SK-N-SH (cell line): ENCODE measurements at regions not wholly inside any gene's neighbourhood (a gene's known extent, or its start where the extent isn't known, plus 50 kb on each side); places are given as distances from the start of the nearest gene placed in this dataset.

Experiments used
- CTCF ChIA-PET: fragments of 300-600, 350-600 bp; formaldehyde crosslinking; extraction: SDS; loops from one replicate; lab custom pipeline; 2021; lab: Yijun Ruan, JAX
- POLR2A ChIA-PET: fragments of 350-600 bp; sonication (Branson Sonifier 250); formaldehyde crosslinking; extraction: SDS; loops from one replicate; lab custom pipeline; 2020; ENCODE audit warnings: antibody characterized with exemption, inconsistent platforms; lab: Yijun Ruan, JAX
- DNase-seq: peaks from one replicate; pipeline ENCODE4 v3.0.0; 2012
- H2AFZ ChIP-seq: fragments of 200-600 bp; sonication (generic); 2 replicates; pipeline ENCODE4 v1.8.1; 2016; ENCODE audit warnings: antibody characterized with exemption, mild to moderate bottlenecking, low read depth
- H3F3A ChIP-seq: fragments of 200-600 bp; sonication (generic); replicated peaks from 2 replicates; pipeline ENCODE3; 2016; ENCODE audit warnings: antibody characterized with exemption, mild to moderate bottlenecking; ENCODE audit not compliant: insufficient read depth
- H3K27ac ChIP-seq, 2 experiments: fragments of 200-500 bp in 1 of 2; fragments of 200-600 bp in 1 of 2; sonication (Bioruptor generic) in 1 of 2; sonication (generic), shearing (Covaris generic) in 1 of 2; 2 replicates each; pipeline versions ENCODE4 v1.5.1 to v1.6.1; 2014 to 2016; ENCODE audit warnings: low read depth in 2 of 2, inconsistent platforms in 1 of 2, low read length in 1 of 2, mild to moderate bottlenecking in 1 of 2, mixed read lengths in 1 of 2
- H3K27me3 ChIP-seq: fragments of 200-600 bp; sonication (generic), shearing (Covaris generic); 2 replicates; pipeline ENCODE4 v1.6.1; 2016; ENCODE audit warnings: mixed run types; ENCODE audit not compliant: insufficient read depth
- H3K36me3 ChIP-seq, 2 experiments: fragments of 200-500 bp in 1 of 2; fragments of 200-600 bp in 1 of 2; sonication (Bioruptor generic) in 1 of 2; sonication (generic) in 1 of 2; replicated peaks in 1 of 2; 2 replicates each; pipeline versions ENCODE3 to v1.5.1; 2014 to 2016; ENCODE audit warnings: low read length in 1 of 2, mild to moderate bottlenecking in 1 of 2; ENCODE audit not compliant: insufficient read depth in 2 of 2, control insufficient read depth in 1 of 2
- H3K4me1 ChIP-seq, 2 experiments: fragments of 200-500 bp in 1 of 2; fragments of 200-600 bp in 1 of 2; sonication (Bioruptor generic) in 1 of 2; sonication (generic), shearing (Covaris generic) in 1 of 2; 2 replicates each; pipeline versions ENCODE4 v1.5.1 to v1.6.1; 2014 to 2016; ENCODE audit warnings: low read depth in 1 of 2, low read length in 1 of 2, mixed run types in 1 of 2; ENCODE audit not compliant: insufficient read depth in 2 of 2, control insufficient read depth in 1 of 2
- H3K4me2 ChIP-seq: fragments of 200-600 bp; sonication (generic), shearing (Covaris generic); 2 replicates; pipeline ENCODE4 v1.6.1; 2017; ENCODE audit warnings: mixed run types
- H3K4me3 ChIP-seq, 2 experiments: fragments of 200-500 bp in 1 of 2; fragments of 200-600 bp in 1 of 2; sonication (Bioruptor generic) in 1 of 2; sonication (generic), shearing (Covaris generic) in 1 of 2; 2 replicates each; pipeline versions ENCODE4 v1.5.1 to v1.8.1; 2014 to 2016; ENCODE audit warnings: low read depth in 2 of 2, inconsistent platforms in 1 of 2, low read length in 1 of 2, mild to moderate bottlenecking in 1 of 2, mixed read lengths in 1 of 2, moderate library complexity in 1 of 2
- H3K79me2 ChIP-seq: fragments of 200-600 bp; sonication (generic); 2 replicates; pipeline ENCODE4 v1.8.1; 2017; ENCODE audit warnings: mild to moderate bottlenecking; ENCODE audit not compliant: insufficient read depth
- H3K9ac ChIP-seq: fragments of 200-600 bp; sonication (generic); 2 replicates; pipeline ENCODE4 v1.6.1; 2017; ENCODE audit warnings: mixed run types
- H3K9me2 ChIP-seq: fragments of 200-600 bp; sonication (generic); 2 replicates; pipeline ENCODE4 v1.6.1; 2017; ENCODE audit warnings: mixed run types
- H3K9me3 ChIP-seq: fragments of 200-600 bp; sonication (generic); 2 replicates; pipeline ENCODE4 v1.6.1; 2017; ENCODE audit warnings: mixed run types, mild to moderate bottlenecking, moderate library complexity
- H4K20me1 ChIP-seq: fragments of 200-600 bp; sonication (generic); 2 replicates; pipeline ENCODE4 v1.6.1; 2017; ENCODE audit warnings: mild to moderate bottlenecking, mixed run types; ENCODE audit not compliant: insufficient read depth
- ELF1 ChIP-seq: IDR thresholded peaks from 2 replicates; pipeline ENCODE4 v1.4.0; 2012
- EZH2phosphoT487 ChIP-seq: fragments of 200-600 bp; sonication (generic); IDR thresholded peaks from 2 replicates; pipeline ENCODE4 v1.6.1; 2017; ENCODE audit warnings: low read depth, mixed run types, mild to moderate bottlenecking, antibody characterized with exemption, moderate library complexity, borderline replicate concordance
- FOSL2 ChIP-seq: IDR thresholded peaks from 2 replicates; pipeline ENCODE4 v1.4.0; 2012; ENCODE audit warnings: low read depth, mild to moderate bottlenecking, moderate library complexity, borderline replicate concordance
- FOXJ3 ChIP-seq: sonication (generic); formaldehyde crosslinking; IDR thresholded peaks from 2 replicates; pipeline ENCODE4 v1.5.1; 2020; ENCODE audit warnings: mild to moderate bottlenecking, missing genetic modification reagents
- FOXM1 ChIP-seq: IDR thresholded peaks from 2 replicates; pipeline ENCODE4 v1.4.0; 2012; ENCODE audit warnings: low read depth, mild to moderate bottlenecking
- GABPA ChIP-seq: IDR thresholded peaks from 2 replicates; pipeline ENCODE4 v1.4.0; 2012; ENCODE audit warnings: low read depth, mild to moderate bottlenecking
- JUND ChIP-seq: IDR thresholded peaks from 2 replicates; pipeline ENCODE4 v1.4.0; 2012
- MEF2A ChIP-seq: IDR thresholded peaks from 2 replicates; pipeline ENCODE4 v1.4.0; 2012; ENCODE audit warnings: low read depth, borderline replicate concordance
- MXI1 ChIP-seq: IDR thresholded peaks from 2 replicates; pipeline ENCODE4 v1.6.1; 2012; ENCODE audit warnings: mild to moderate bottlenecking, low read depth, low read length, improper control_type of control experiment
- POLR2AphosphoS5 ChIP-seq: IDR thresholded peaks from 2 replicates; pipeline ENCODE4 v1.6.1; 2012; ENCODE audit warnings: low read depth, low read length
- RAD21 ChIP-seq: IDR thresholded peaks from 2 replicates; pipeline ENCODE4 v1.6.1; 2012; ENCODE audit warnings: mild to moderate bottlenecking, low read length
- RCOR1 ChIP-seq: fragments of 150-350 bp; IDR thresholded peaks from 2 replicates; pipeline ENCODE4 v1.6.1; 2017; ENCODE audit warnings: antibody characterized with exemption, low read length
- RXRA ChIP-seq: IDR thresholded peaks from 2 replicates; pipeline ENCODE4 v1.4.0; 2012; ENCODE audit warnings: low read depth, mild to moderate bottlenecking, borderline replicate concordance
- SIN3A ChIP-seq: IDR thresholded peaks from 2 replicates; pipeline ENCODE4 v1.6.1; 2012; ENCODE audit warnings: low read depth, mild to moderate bottlenecking, low read length, moderate library complexity, borderline replicate concordance
- YY1 ChIP-seq: IDR thresholded peaks from 2 replicates; pipeline ENCODE4 v1.4.0; 2012; ENCODE audit warnings: low read depth, mild to moderate bottlenecking
- WGBS: methylation state at CpG from one replicate; pipeline ENCODE4 v1.1.6; 2017; ENCODE audit warnings: low lambda C conversion rate; 5-methylcytosine and 5-hydroxymethylcytosine counted together
- TF ChIP-seq, protein P1 (sequence below): IDR thresholded peaks from 2 replicates; pipeline ENCODE4 v1.4.0; 2012; ENCODE audit warnings: low read depth, borderline replicate concordance
- TF ChIP-seq, protein P2 (sequence below): fragments of 150-350 bp; IDR thresholded peaks from 2 replicates; pipeline ENCODE4 v1.6.1; 2017; ENCODE audit warnings: antibody characterized with exemption, low read length, low read depth, borderline replicate concordance
- TF ChIP-seq, protein P3 (sequence below): IDR thresholded peaks from 2 replicates; pipeline ENCODE4; 2012
- TF ChIP-seq, protein P4 (sequence below): IDR thresholded peaks from 2 replicates; pipeline ENCODE4 v1.4.0; 2012; ENCODE audit warnings: low read depth
- TF ChIP-seq, protein P5 (sequence below): fragments of 150-350 bp; IDR thresholded peaks from 2 replicates; pipeline ENCODE4 v1.6.1; 2016; ENCODE audit warnings: mild to moderate bottlenecking, low read depth, low read length
- TF ChIP-seq, protein P6 (sequence below): IDR thresholded peaks from 2 replicates; pipeline ENCODE4 v1.6.1; 2012; ENCODE audit warnings: mild to moderate bottlenecking, low read depth, low read length, moderate library complexity

DNA sequence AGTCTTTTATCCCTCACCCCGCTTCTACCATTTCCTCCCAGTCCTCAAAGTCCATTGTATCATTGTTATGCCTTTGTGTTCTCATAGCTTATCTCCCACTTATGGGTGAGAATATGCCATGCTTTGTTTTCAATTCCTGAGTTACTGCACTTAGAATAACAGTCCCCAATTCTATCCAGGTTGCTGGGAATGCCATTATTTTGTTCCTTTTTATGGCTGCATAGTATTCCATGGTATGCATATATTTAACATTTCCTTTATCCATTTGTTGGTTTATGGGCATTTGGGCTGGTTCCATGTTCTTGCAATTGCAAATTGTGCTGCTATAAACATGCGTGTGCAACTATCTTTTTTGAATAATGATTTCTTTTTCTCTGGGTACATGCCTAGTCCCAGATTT lies 114.9 kb downstream of the VPREB1 start:
- ChIA-PET CTCF (interaction anchor here (2.1 kb wide), 1 partner anchor 17 kb away, joined by 6 read pairs; no protein-coding TSS in a partner anchor), POLR2A (no interaction called here)
- Histone ChIP-seq H3F3A (no peaks in the 10 kb centered on the region), H3K4me2 (no peak overlapping the region), H3K27me3 (peaks cover 22% of the 10 kb centered on the region), H3K36me3 (no peaks in the 10 kb centered on the region), H3K4me3 (no peak overlapping the region), H3K9me2 (no peaks in the 10 kb centered on the region), H4K20me1 (no peaks in the 10 kb centered on the region), H3K4me1 (no peaks in the 10 kb centered on the region; a peak in 1 of 4 replicates), H3K79me2 (no peaks in the 10 kb centered on the region), H3K27ac (no peak overlapping the region), H2AFZ (no peak overlapping the region), H3K9ac (no peak overlapping the region), H3K9me3 (no peaks in the 10 kb centered on the region)
- DNase-seq, result no peak
- WGBS, result 10% methylated on average over 2 of the region's 2 CpGs
- TF ChIP-seq FOXJ3 (CRISPR knock-in tag) (no peak), RXRA (no peak), JUND (no peak), EZH2phosphoT487 (no peak), RAD21 (no peak), GABPA (no peak), MEF2A (no peak), SIN3A (no peak), RCOR1 (no peak), FOSL2 (no peak), POLR2AphosphoS5 (no peak)
- TF ChIP-seq, protein P1, sequence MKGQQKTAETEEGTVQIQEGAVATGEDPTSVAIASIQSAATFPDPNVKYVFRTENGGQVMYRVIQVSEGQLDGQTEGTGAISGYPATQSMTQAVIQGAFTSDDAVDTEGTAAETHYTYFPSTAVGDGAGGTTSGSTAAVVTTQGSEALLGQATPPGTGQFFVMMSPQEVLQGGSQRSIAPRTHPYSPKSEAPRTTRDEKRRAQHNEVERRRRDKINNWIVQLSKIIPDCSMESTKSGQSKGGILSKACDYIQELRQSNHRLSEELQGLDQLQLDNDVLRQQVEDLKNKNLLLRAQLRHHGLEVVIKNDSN, result no peak
- TF ChIP-seq, protein P2, sequence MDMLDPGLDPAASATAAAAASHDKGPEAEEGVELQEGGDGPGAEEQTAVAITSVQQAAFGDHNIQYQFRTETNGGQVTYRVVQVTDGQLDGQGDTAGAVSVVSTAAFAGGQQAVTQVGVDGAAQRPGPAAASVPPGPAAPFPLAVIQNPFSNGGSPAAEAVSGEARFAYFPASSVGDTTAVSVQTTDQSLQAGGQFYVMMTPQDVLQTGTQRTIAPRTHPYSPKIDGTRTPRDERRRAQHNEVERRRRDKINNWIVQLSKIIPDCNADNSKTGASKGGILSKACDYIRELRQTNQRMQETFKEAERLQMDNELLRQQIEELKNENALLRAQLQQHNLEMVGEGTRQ, result no peak
- TF ChIP-seq, protein P3, sequence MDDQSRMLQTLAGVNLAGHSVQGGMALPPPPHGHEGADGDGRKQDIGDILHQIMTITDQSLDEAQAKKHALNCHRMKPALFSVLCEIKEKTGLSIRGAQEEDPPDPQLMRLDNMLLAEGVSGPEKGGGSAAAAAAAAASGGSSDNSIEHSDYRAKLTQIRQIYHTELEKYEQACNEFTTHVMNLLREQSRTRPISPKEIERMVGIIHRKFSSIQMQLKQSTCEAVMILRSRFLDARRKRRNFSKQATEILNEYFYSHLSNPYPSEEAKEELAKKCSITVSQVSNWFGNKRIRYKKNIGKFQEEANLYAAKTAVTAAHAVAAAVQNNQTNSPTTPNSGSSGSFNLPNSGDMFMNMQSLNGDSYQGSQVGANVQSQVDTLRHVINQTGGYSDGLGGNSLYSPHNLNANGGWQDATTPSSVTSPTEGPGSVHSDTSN, result no peak
- TF ChIP-seq, protein P4, sequence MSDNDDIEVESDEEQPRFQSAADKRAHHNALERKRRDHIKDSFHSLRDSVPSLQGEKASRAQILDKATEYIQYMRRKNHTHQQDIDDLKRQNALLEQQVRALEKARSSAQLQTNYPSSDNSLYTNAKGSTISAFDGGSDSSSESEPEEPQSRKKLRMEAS, result no peak

DNA sequence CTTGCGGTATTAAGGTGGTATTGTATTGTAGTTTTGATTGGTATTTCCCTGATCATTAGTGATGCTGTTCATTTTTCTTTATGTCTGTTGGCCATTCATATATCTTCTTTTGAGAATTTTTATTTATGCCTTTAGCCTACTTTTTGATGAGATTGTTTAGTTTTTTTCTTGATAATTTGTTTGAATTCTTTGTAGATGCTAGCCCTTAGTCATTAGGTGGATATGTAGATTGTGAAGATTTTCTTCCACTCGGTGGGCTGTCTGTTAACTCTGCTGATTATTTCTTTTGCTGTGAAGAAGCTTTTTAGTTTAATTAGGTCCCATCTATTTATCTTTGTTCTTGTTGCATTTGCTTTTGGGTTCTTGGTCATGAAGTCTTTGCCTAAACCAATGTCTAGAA lies 115.4 kb downstream of the VPREB1 start:
- 47% methylated on average over 2 of the region's 2 CpGs for WGBS
- no peaks in the 10 kb centered on the region for H4K20me1 ChIP-seq
- H3K9ac ChIP-seq, result no peak overlapping the region
- DNase-seq, result no peak
- no peaks in the 10 kb centered on the region for H3F3A ChIP-seq
- H3K36me3 ChIP-seq, result no peaks in the 10 kb centered on the region
- H3K9me2 ChIP-seq, result no peaks in the 10 kb centered on the region
- no peak overlapping the region for H2AFZ ChIP-seq
- H3K4me2 ChIP-seq, result no peak overlapping the region
- H3K27ac ChIP-seq, result no peak overlapping the region
- peaks cover 16% of the 10 kb centered on the region for H3K27me3 ChIP-seq
- H3K79me2 ChIP-seq, result no peaks in the 10 kb centered on the region
- ChIA-PET POLR2A (no interaction called here), CTCF (interaction anchor here (1.6 kb wide), 1 partner anchor 36 kb away, joined by 3 read pairs; no protein-coding TSS in a partner anchor)
- no peaks in the 10 kb centered on the region; a peak in 1 of 4 replicates for H3K4me1 ChIP-seq
- H3K9me3 ChIP-seq, result no peaks in the 10 kb centered on the region
- H3K4me3 ChIP-seq, result no peak overlapping the region
- no peak for TF ChIP-seq FOXM1
- TF ChIP-seq YY1, result no peak
- TF ChIP-seq, protein P5, sequence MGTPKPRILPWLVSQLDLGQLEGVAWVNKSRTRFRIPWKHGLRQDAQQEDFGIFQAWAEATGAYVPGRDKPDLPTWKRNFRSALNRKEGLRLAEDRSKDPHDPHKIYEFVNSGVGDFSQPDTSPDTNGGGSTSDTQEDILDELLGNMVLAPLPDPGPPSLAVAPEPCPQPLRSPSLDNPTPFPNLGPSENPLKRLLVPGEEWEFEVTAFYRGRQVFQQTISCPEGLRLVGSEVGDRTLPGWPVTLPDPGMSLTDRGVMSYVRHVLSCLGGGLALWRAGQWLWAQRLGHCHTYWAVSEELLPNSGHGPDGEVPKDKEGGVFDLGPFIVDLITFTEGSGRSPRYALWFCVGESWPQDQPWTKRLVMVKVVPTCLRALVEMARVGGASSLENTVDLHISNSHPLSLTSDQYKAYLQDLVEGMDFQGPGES, result no peak
- TF ChIP-seq, protein P4, result no peak
- TF ChIP-seq RCOR1, result no peak
- TF ChIP-seq ELF1, result no peak
- TF ChIP-seq, protein P6, sequence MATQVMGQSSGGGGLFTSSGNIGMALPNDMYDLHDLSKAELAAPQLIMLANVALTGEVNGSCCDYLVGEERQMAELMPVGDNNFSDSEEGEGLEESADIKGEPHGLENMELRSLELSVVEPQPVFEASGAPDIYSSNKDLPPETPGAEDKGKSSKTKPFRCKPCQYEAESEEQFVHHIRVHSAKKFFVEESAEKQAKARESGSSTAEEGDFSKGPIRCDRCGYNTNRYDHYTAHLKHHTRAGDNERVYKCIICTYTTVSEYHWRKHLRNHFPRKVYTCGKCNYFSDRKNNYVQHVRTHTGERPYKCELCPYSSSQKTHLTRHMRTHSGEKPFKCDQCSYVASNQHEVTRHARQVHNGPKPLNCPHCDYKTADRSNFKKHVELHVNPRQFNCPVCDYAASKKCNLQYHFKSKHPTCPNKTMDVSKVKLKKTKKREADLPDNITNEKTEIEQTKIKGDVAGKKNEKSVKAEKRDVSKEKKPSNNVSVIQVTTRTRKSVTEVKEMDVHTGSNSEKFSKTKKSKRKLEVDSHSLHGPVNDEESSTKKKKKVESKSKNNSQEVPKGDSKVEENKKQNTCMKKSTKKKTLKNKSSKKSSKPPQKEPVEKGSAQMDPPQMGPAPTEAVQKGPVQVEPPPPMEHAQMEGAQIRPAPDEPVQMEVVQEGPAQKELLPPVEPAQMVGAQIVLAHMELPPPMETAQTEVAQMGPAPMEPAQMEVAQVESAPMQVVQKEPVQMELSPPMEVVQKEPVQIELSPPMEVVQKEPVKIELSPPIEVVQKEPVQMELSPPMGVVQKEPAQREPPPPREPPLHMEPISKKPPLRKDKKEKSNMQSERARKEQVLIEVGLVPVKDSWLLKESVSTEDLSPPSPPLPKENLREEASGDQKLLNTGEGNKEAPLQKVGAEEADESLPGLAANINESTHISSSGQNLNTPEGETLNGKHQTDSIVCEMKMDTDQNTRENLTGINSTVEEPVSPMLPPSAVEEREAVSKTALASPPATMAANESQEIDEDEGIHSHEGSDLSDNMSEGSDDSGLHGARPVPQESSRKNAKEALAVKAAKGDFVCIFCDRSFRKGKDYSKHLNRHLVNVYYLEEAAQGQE, result no peak
- TF ChIP-seq MXI1, result no peak
- TF ChIP-seq, protein P1, result no peak
